HEK293 (cell line): ENCODE measurements at regions not wholly inside any gene's neighbourhood (a gene's known extent, or its start where the extent isn't known, plus 50 kb on each side); places are given as distances from the start of the nearest gene placed in this dataset.

Experiments
- BCL11A ChIP-seq: fragments of 450-650 bp; formaldehyde crosslinking; IDR thresholded peaks from 2 replicates; pipeline ENCODE4 v1.5.1; 2016; ENCODE audit warnings: low read depth, missing biosample characterization, missing genetic modification characterization
- FEZF1 ChIP-seq: fragments of 450-650 bp; formaldehyde crosslinking; IDR thresholded peaks from 2 replicates; pipeline ENCODE4 v1.5.1; 2016; ENCODE audit warnings: missing biosample characterization, missing genetic modification characterization
- TF ChIP-seq, protein P1 (sequence below): fragments of 450-650 bp; formaldehyde crosslinking; IDR thresholded peaks from 2 replicates; pipeline ENCODE4 v1.5.1; 2016; ENCODE audit warnings: missing biosample characterization, missing genetic modification characterization
- TF ChIP-seq, protein P2 (sequence below): fragments of 450-650 bp; formaldehyde crosslinking; IDR thresholded peaks from 2 replicates; pipeline ENCODE4 v1.5.1; 2016; ENCODE audit warnings: missing biosample characterization, missing genetic modification characterization
- TF ChIP-seq, protein P3 (sequence below): fragments of 450-650 bp; formaldehyde crosslinking; IDR thresholded peaks from 2 replicates; pipeline ENCODE4 v1.5.1; 2016; ENCODE audit warnings: missing biosample characterization, missing genetic modification characterization
- TF ChIP-seq, protein P4 (sequence below): fragments of 450-650 bp; formaldehyde crosslinking; conservative IDR thresholded peaks from 2 replicates; pipeline ENCODE4 v1.5.1; 2016; ENCODE audit warnings: low read depth, missing biosample characterization, missing genetic modification characterization

DNA sequence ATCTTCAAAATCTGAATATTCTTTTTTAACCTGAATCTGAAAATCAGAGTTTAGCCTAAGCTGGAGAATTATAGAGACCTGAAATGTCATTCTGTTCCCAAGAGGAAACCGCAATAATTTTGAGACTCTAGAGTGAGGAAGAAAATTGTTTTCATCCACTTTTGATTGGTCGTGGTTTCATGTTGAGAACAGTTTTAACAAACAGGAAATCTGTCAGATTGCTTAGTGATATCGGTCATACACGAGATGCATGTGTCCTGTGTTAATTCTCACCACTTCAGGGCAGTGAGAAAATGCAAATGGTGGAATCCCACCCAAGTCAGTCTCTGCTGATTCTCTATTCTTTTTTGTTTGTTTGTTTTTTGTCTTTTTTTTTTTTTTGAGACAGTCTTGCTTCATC lies 1498.5 kb upstream of the TMEM132C start:
- TF ChIP-seq, protein P1, sequence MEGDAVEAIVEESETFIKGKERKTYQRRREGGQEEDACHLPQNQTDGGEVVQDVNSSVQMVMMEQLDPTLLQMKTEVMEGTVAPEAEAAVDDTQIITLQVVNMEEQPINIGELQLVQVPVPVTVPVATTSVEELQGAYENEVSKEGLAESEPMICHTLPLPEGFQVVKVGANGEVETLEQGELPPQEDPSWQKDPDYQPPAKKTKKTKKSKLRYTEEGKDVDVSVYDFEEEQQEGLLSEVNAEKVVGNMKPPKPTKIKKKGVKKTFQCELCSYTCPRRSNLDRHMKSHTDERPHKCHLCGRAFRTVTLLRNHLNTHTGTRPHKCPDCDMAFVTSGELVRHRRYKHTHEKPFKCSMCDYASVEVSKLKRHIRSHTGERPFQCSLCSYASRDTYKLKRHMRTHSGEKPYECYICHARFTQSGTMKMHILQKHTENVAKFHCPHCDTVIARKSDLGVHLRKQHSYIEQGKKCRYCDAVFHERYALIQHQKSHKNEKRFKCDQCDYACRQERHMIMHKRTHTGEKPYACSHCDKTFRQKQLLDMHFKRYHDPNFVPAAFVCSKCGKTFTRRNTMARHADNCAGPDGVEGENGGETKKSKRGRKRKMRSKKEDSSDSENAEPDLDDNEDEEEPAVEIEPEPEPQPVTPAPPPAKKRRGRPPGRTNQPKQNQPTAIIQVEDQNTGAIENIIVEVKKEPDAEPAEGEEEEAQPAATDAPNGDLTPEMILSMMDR (tag by site-specific recombination) = no peak
- no peak for TF ChIP-seq FEZF1
- no peak for TF ChIP-seq BCL11A (tag by site-specific recombination)
- TF ChIP-seq, protein P2, sequence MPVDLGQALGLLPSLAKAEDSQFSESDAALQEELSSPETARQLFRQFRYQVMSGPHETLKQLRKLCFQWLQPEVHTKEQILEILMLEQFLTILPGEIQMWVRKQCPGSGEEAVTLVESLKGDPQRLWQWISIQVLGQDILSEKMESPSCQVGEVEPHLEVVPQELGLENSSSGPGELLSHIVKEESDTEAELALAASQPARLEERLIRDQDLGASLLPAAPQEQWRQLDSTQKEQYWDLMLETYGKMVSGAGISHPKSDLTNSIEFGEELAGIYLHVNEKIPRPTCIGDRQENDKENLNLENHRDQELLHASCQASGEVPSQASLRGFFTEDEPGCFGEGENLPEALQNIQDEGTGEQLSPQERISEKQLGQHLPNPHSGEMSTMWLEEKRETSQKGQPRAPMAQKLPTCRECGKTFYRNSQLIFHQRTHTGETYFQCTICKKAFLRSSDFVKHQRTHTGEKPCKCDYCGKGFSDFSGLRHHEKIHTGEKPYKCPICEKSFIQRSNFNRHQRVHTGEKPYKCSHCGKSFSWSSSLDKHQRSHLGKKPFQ (tag by site-specific recombination) = no peak
- TF ChIP-seq, protein P3, sequence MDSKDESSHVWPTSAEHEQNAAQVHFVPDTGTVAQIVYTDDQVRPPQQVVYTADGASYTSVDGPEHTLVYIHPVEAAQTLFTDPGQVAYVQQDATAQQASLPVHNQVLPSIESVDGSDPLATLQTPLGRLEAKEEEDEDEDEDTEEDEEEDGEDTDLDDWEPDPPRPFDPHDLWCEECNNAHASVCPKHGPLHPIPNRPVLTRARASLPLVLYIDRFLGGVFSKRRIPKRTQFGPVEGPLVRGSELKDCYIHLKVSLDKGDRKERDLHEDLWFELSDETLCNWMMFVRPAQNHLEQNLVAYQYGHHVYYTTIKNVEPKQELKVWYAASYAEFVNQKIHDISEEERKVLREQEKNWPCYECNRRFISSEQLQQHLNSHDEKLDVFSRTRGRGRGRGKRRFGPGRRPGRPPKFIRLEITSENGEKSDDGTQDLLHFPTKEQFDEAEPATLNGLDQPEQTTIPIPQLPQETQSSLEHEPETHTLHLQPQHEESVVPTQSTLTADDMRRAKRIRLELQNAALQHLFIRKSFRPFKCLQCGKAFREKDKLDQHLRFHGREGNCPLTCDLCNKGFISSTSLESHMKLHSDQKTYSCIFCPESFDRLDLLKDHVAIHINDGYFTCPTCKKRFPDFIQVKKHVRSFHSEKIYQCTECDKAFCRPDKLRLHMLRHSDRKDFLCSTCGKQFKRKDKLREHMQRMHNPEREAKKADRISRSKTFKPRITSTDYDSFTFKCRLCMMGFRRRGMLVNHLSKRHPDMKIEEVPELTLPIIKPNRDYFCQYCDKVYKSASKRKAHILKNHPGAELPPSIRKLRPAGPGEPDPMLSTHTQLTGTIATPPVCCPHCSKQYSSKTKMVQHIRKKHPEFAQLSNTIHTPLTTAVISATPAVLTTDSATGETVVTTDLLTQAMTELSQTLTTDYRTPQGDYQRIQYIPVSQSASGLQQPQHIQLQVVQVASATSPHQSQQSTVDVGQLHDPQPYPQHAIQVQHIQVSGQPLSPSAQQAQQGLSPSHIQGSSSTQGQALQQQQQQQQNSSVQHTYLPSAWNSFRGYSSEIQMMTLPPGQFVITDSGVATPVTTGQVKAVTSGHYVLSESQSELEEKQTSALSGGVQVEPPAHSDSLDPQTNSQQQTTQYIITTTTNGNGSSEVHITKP (tag by site-specific recombination) = no peak
- TF ChIP-seq, protein P4, sequence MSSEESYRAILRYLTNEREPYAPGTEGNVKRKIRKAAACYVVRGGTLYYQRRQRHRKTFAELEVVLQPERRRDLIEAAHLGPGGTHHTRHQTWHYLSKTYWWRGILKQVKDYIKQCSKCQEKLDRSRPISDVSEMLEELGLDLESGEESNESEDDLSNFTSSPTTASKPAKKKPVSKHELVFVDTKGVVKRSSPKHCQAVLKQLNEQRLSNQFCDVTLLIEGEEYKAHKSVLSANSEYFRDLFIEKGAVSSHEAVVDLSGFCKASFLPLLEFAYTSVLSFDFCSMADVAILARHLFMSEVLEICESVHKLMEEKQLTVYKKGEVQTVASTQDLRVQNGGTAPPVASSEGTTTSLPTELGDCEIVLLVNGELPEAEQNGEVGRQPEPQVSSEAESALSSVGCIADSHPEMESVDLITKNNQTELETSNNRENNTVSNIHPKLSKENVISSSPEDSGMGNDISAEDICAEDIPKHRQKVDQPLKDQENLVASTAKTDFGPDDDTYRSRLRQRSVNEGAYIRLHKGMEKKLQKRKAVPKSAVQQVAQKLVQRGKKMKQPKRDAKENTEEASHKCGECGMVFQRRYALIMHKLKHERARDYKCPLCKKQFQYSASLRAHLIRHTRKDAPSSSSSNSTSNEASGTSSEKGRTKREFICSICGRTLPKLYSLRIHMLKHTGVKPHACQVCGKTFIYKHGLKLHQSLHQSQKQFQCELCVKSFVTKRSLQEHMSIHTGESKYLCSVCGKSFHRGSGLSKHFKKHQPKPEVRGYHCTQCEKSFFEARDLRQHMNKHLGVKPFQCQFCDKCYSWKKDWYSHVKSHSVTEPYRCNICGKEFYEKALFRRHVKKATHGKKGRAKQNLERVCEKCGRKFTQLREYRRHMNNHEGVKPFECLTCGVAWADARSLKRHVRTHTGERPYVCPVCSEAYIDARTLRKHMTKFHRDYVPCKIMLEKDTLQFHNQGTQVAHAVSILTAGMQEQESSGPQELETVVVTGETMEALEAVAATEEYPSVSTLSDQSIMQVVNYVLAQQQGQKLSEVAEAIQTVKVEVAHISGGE = no peak
